Activated CD4-positive, alpha-beta memory T cell treated with anti-CD3 and anti-CD28 coated beads, Interleukin-2, amount 10 ng/mL, durations not matched to agents 7 days and 5 days (primary cell): ENCODE measurements at regions not wholly inside any gene's neighbourhood (a gene's known extent, or its start where the extent isn't known, plus 50 kb on each side); places are given as distances from the start of the nearest gene placed in this dataset.

Experiments
- CTCF ChIA-PET: fragments of 350-600 bp; sonication (Branson Sonifier 250); formaldehyde crosslinking; loops from one replicate; lab custom pipeline; 2021; ENCODE audit warnings: antibody characterized with exemption, inconsistent platforms; lab: Charles Lee
- POLR2A ChIA-PET: fragments of 350-600 bp; sonication (Branson Sonifier 250); formaldehyde crosslinking; loops from one replicate; lab custom pipeline; 2021; ENCODE audit warnings: antibody characterized with exemption; lab: Charles Lee
- DNase-seq: peaks from one replicate; pipeline ENCODE4 v3.0.0-alpha.2; 2020
- H3K27ac Mint-ChIP-seq: one replicate; pipeline ENCODE4 v1.8.0; 2021; ENCODE audit warnings: mild to moderate bottlenecking, mixed read lengths
- H3K27me3 Mint-ChIP-seq: one replicate; pipeline ENCODE4 v1.8.0; 2021; ENCODE audit warnings: mixed read lengths
- H3K36me3 Mint-ChIP-seq: one replicate; pipeline ENCODE4 v1.8.0; 2021; ENCODE audit warnings: low read depth, mixed read lengths
- H3K4me1 Mint-ChIP-seq: one replicate; pipeline ENCODE4 v1.8.0; 2021; ENCODE audit warnings: mixed read lengths
- H3K4me3 Mint-ChIP-seq: one replicate; pipeline ENCODE4 v1.8.0; 2021; ENCODE audit warnings: mild to moderate bottlenecking, mixed read lengths
- H3K9me3 Mint-ChIP-seq: one replicate; pipeline ENCODE4 v1.8.0; 2021; ENCODE audit warnings: mixed read lengths

GRCh38 chr3:65029130-65029529 is 341.3 kb upstream of the ADAMTS9 start:
- Mint-ChIP-seq H3K9me3 (peaks cover 9% of the 10 kb centered on the region), H3K36me3 (no peaks in the 10 kb centered on the region), H3K4me1 (no peaks in the 10 kb centered on the region), H3K27me3 (no peaks in the 10 kb centered on the region), H3K27ac (no peak overlapping the region), H3K4me3 (no peak overlapping the region)
- ChIA-PET POLR2A (no interaction called here), CTCF (no interaction called here)
- DNase-seq, result no peak

GRCh38 chr3:65028024-65028423 is 340.2 kb upstream of the ADAMTS9 start:
- H3K4me1 Mint-ChIP-seq, result no peaks in the 10 kb centered on the region
- no peak overlapping the region for H3K4me3 Mint-ChIP-seq
- H3K36me3 Mint-ChIP-seq, result no peaks in the 10 kb centered on the region
- ChIA-PET CTCF (no interaction called here), POLR2A (no interaction called here)
- H3K27ac Mint-ChIP-seq, result no peak overlapping the region
- no peak for DNase-seq
- no peaks in the 10 kb centered on the region for H3K27me3 Mint-ChIP-seq
- peaks cover 10% of the 10 kb centered on the region for H3K9me3 Mint-ChIP-seq

- H3K4me3 Mint-ChIP-seq, result no peak overlapping the region
Observed at GRCh38 chr3:65027335-65027734, 339.5 kb upstream of the ADAMTS9 start.

GRCh38 chr3:65026151-65026550 is 338.4 kb upstream of the ADAMTS9 start:
- no peak for DNase-seq
- no peak overlapping the region for H3K4me3 Mint-ChIP-seq
- H3K27me3 Mint-ChIP-seq, result no peaks in the 10 kb centered on the region
- ChIA-PET POLR2A (no interaction called here), CTCF (no interaction called here)
- no peaks in the 10 kb centered on the region for H3K36me3 Mint-ChIP-seq
- H3K27ac Mint-ChIP-seq, result no peak overlapping the region
- no peaks in the 10 kb centered on the region for H3K4me1 Mint-ChIP-seq
- H3K9me3 Mint-ChIP-seq, result peaks cover 10% of the 10 kb centered on the region

More at GRCh38 chr3:65027335-65027734, 339.5 kb upstream of the ADAMTS9 start:
- ChIA-PET POLR2A (no interaction called here), CTCF (no interaction called here)
- no peaks in the 10 kb centered on the region for H3K27me3 Mint-ChIP-seq
- no peaks in the 10 kb centered on the region for H3K36me3 Mint-ChIP-seq
- no peaks in the 10 kb centered on the region for H3K4me1 Mint-ChIP-seq
- no peak for DNase-seq
- H3K9me3 Mint-ChIP-seq, result peaks cover 10% of the 10 kb centered on the region
- H3K27ac Mint-ChIP-seq, result no peak overlapping the region

GRCh38 chr3:65024148-65024547 is 336.3 kb upstream of the ADAMTS9 start:
- H3K36me3 Mint-ChIP-seq, result no peaks in the 10 kb centered on the region
- DNase-seq, result no peak
- no peaks in the 10 kb centered on the region for H3K4me1 Mint-ChIP-seq
- H3K4me3 Mint-ChIP-seq, result no peak overlapping the region
- peaks cover 10% of the 10 kb centered on the region for H3K9me3 Mint-ChIP-seq
- ChIA-PET POLR2A (no interaction called here), CTCF (no interaction called here)
- H3K27me3 Mint-ChIP-seq, result no peaks in the 10 kb centered on the region
- no peak overlapping the region for H3K27ac Mint-ChIP-seq

- Mint-ChIP-seq H3K27me3 (no peaks in the 10 kb centered on the region), H3K4me3 (no peak overlapping the region), H3K4me1 (no peaks in the 10 kb centered on the region), H3K36me3 (no peaks in the 10 kb centered on the region), H3K9me3 (peaks cover 3% of the 10 kb centered on the region), H3K27ac (no peak overlapping the region)
- no peak for DNase-seq
- CTCF ChIA-PET, result no interaction called here
- POLR2A ChIA-PET, result no interaction called here
Observed at GRCh38 chr3:65020281-65021160, 332.7 kb upstream of the ADAMTS9 start.

GRCh38 chr3:65019443-65020055 is 331.7 kb upstream of the ADAMTS9 start:
- H3K27me3 Mint-ChIP-seq, result no peaks in the 10 kb centered on the region
- no peaks in the 10 kb centered on the region for H3K36me3 Mint-ChIP-seq
- POLR2A ChIA-PET, result no interaction called here
- no peak for DNase-seq
- H3K27ac Mint-ChIP-seq, result no peak overlapping the region
- CTCF ChIA-PET, result no interaction called here
- peaks cover 3% of the 10 kb centered on the region for H3K9me3 Mint-ChIP-seq
- no peaks in the 10 kb centered on the region for H3K4me1 Mint-ChIP-seq
- H3K4me3 Mint-ChIP-seq, result no peak overlapping the region

GRCh38 chr3:65018801-65019200 is 331.0 kb upstream of the ADAMTS9 start:
- no peaks in the 10 kb centered on the region for H3K4me1 Mint-ChIP-seq
- H3K27me3 Mint-ChIP-seq, result no peaks in the 10 kb centered on the region
- no peak overlapping the region for H3K4me3 Mint-ChIP-seq
- ChIA-PET CTCF (no interaction called here), POLR2A (no interaction called here)
- no peak overlapping the region for H3K27ac Mint-ChIP-seq
- no peak for DNase-seq
- no peaks in the 10 kb centered on the region for H3K9me3 Mint-ChIP-seq
- H3K36me3 Mint-ChIP-seq, result no peaks in the 10 kb centered on the region

- peaks cover 4% of the 10 kb centered on the region for H3K9me3 Mint-ChIP-seq
- no peak for DNase-seq
- H3K27ac Mint-ChIP-seq, result no peak overlapping the region
- H3K27me3 Mint-ChIP-seq, result no peaks in the 10 kb centered on the region
- H3K36me3 Mint-ChIP-seq, result no peaks in the 10 kb centered on the region
- H3K4me1 Mint-ChIP-seq, result no peaks in the 10 kb centered on the region
- ChIA-PET POLR2A (no interaction called here), CTCF (no interaction called here)
- H3K4me3 Mint-ChIP-seq, result no peak overlapping the region
Observed at GRCh38 chr3:65017359-65017758, 329.6 kb upstream of the ADAMTS9 start.

- ChIA-PET CTCF (no interaction called here), POLR2A (no interaction called here)
- H3K27ac Mint-ChIP-seq, result no peak overlapping the region
- peaks cover 6% of the 10 kb centered on the region for H3K9me3 Mint-ChIP-seq
- no peak overlapping the region for H3K4me3 Mint-ChIP-seq
- no peaks in the 10 kb centered on the region for H3K4me1 Mint-ChIP-seq
- no peaks in the 10 kb centered on the region for H3K27me3 Mint-ChIP-seq
- H3K36me3 Mint-ChIP-seq, result no peaks in the 10 kb centered on the region
- DNase-seq, result no peak
Observed at GRCh38 chr3:65015711-65016110, 327.9 kb upstream of the ADAMTS9 start.

GRCh38 chr3:65013053-65013452 is 325.3 kb upstream of the ADAMTS9 start:
- Mint-ChIP-seq H3K27ac (no peak overlapping the region), H3K27me3 (no peaks in the 10 kb centered on the region), H3K4me1 (no peaks in the 10 kb centered on the region), H3K36me3 (no peaks in the 10 kb centered on the region), H3K4me3 (no peak overlapping the region), H3K9me3 (peaks cover 6% of the 10 kb centered on the region)
- ChIA-PET POLR2A (no interaction called here), CTCF (no interaction called here)
- no peak for DNase-seq

GRCh38 chr3:65006300-65006739 is 318.5 kb upstream of the ADAMTS9 start:
- H3K4me1 Mint-ChIP-seq, result no peaks in the 10 kb centered on the region
- no peak for DNase-seq
- no peaks in the 10 kb centered on the region for H3K36me3 Mint-ChIP-seq
- ChIA-PET CTCF (no interaction called here), POLR2A (no interaction called here)
- H3K4me3 Mint-ChIP-seq, result no peak overlapping the region
- H3K27ac Mint-ChIP-seq, result no peak overlapping the region
- H3K27me3 Mint-ChIP-seq, result no peaks in the 10 kb centered on the region
- H3K9me3 Mint-ChIP-seq, result no peaks in the 10 kb centered on the region

- H3K36me3 Mint-ChIP-seq, result no peaks in the 10 kb centered on the region
- no peak for DNase-seq
- no peaks in the 10 kb centered on the region for H3K9me3 Mint-ChIP-seq
- H3K27ac Mint-ChIP-seq, result no peak overlapping the region
- ChIA-PET POLR2A (no interaction called here), CTCF (no interaction called here)
- H3K4me3 Mint-ChIP-seq, result no peak overlapping the region
- H3K4me1 Mint-ChIP-seq, result no peaks in the 10 kb centered on the region
- H3K27me3 Mint-ChIP-seq, result no peaks in the 10 kb centered on the region
Observed at GRCh38 chr3:65005486-65005885, 317.7 kb upstream of the ADAMTS9 start.
